GM23338 (cell line): ENCODE measurements at regions not wholly inside any gene's neighbourhood (a gene's known extent, or its start where the extent isn't known, plus 50 kb on each side); places are given as distances from the start of the nearest gene placed in this dataset.

Source experiments
- CREB1 ChIP-seq: fragments of 250-450 bp; sonication (Bioruptor Pico); IDR thresholded peaks from 2 replicates; pipeline ENCODE4 v1.5.0; 2020; ENCODE audit warnings: low read depth, mild to moderate bottlenecking, moderate library complexity
- ETS1 ChIP-seq: IDR thresholded peaks from 2 replicates; pipeline ENCODE4 v1.6.1; 2016; ENCODE audit warnings: antibody characterized with exemption
- EZH2 ChIP-seq: fragments of 200-600 bp; sonication (generic); IDR thresholded peaks from one replicate; pipeline ENCODE4 v1.8.0; 2017; ENCODE audit warnings: antibody characterized with exemption, mild to moderate bottlenecking, low read depth; ENCODE audit not compliant: unreplicated experiment
- POLR2AphosphoS5 ChIP-seq: IDR thresholded peaks from 2 replicates; pipeline ENCODE4 v1.6.1; 2016; ENCODE audit warnings: antibody characterized with exemption, low read depth
- ZNF114 ChIP-seq: fragments of 250-450 bp; sonication (Bioruptor Pico); IDR thresholded peaks from 2 replicates; pipeline ENCODE4 v1.5.0; 2020; ENCODE audit warnings: mild to moderate bottlenecking, moderate library complexity
- TF ChIP-seq, protein P1 (sequence below), 2 experiments: fragments of 200-600 bp in 1 of 2; sonication (generic) in 1 of 2; conservative IDR thresholded peaks; 2 replicates each; pipeline versions ENCODE4 v1.5.1 to v1.6.1; 2016 to 2017; ENCODE audit warnings: antibody characterized with exemption in 2 of 2, low read depth in 2 of 2, mild to moderate bottlenecking in 2 of 2, moderate library complexity in 1 of 2

- TF ChIP-seq POLR2AphosphoS5 (no peak), CREB1 (CRISPR knock-in tag) (no peak), EZH2 (no peak), ETS1 (no peak), ZNF114 (CRISPR knock-in tag) (no peak)
- TF ChIP-seq, protein P1, sequence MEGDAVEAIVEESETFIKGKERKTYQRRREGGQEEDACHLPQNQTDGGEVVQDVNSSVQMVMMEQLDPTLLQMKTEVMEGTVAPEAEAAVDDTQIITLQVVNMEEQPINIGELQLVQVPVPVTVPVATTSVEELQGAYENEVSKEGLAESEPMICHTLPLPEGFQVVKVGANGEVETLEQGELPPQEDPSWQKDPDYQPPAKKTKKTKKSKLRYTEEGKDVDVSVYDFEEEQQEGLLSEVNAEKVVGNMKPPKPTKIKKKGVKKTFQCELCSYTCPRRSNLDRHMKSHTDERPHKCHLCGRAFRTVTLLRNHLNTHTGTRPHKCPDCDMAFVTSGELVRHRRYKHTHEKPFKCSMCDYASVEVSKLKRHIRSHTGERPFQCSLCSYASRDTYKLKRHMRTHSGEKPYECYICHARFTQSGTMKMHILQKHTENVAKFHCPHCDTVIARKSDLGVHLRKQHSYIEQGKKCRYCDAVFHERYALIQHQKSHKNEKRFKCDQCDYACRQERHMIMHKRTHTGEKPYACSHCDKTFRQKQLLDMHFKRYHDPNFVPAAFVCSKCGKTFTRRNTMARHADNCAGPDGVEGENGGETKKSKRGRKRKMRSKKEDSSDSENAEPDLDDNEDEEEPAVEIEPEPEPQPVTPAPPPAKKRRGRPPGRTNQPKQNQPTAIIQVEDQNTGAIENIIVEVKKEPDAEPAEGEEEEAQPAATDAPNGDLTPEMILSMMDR (conservative IDR thresholded peaks at IDR 0.05; ENCODE audit: low read depth in 2 of 2) = no peak
Measured at GRCh38 chr12:132415327-132416120, 74.4 kb upstream of the FBRSL1 start.
